Adrenal gland (tissue), 9 donors: ENCODE measurements at regions not wholly inside any gene's neighbourhood (a gene's known extent, or its start where the extent isn't known, plus 50 kb on each side); places are given as distances from the start of the nearest gene placed in this dataset.

Experiments used
- DNase-seq, 7 donors: peaks; one replicate each; pipeline ENCODE4 v3.0.0-alpha.2; 2019 to 2020
- H3K27ac ChIP-seq, 5 donors: fragments of 200-600 bp; sonication (generic) in 4 of 5; 1 replicate in 3 of 5; 2 replicates in 2 of 5; pipeline versions ENCODE4 v1.5.1 to v1.8.0; 2016 to 2020; ENCODE audit warnings: mild to moderate bottlenecking in 1 of 5
- H3K27me3 ChIP-seq: fragments of 200-600 bp; 2 replicates; pipeline ENCODE4 v1.8.0; 2021
- H3K36me3 ChIP-seq, 2 donors: fragments of 200-600 bp; replicated peaks in 1 of 2; 1 replicate in 1 of 2; 2 replicates in 1 of 2; pipeline versions ENCODE4 v1.5.1 to v1.8.0; 2018 to 2022
- H3K4me1 ChIP-seq, 2 donors: fragments of 200-600 bp; replicated peaks in 1 of 2; 1 replicate in 1 of 2; 2 replicates in 1 of 2; pipeline versions ENCODE4 v1.5.1 to v1.8.0; 2018 to 2021
- H3K4me3 ChIP-seq, 4 donors: fragments of 200-600 bp; sonication (generic) in 3 of 4; one replicate each; pipeline ENCODE4 v1.5.1; 2016 to 2018
- H3K9me3 ChIP-seq, 3 donors: fragments of 200-600 bp; sonication (generic) in 1 of 3; replicated peaks in 1 of 3; 1 replicate in 2 of 3; 2 replicates in 1 of 3; pipeline versions ENCODE4 v1.5.1 to v1.8.0; 2016 to 2021
- POLR2A ChIP-seq, 2 donors: fragments of 450-650 bp; IDR thresholded peaks; one replicate each; pipeline ENCODE4 v1.6.1; 2017; ENCODE audit warnings: antibody characterized with exemption in 2 of 2, mild to moderate bottlenecking in 2 of 2, moderate library complexity in 1 of 2
- WGBS, 4 donors: extraction: QIAGEN DNeasy Blood & Tissue Kit in 2 of 4; methylation state at CpG; one replicate each; pipeline versions ENCODE4 v1.1.5 to v1.1.7; 2013 to 2017; 5-methylcytosine and 5-hydroxymethylcytosine counted together
- intact Hi-C, 2 donors: fragments of 100-400 bp; cut with DNase I; formaldehyde crosslinking; loops; one replicate each; pipeline versions ENCODE4 v1.14.1 to v1.15.0; 2022 to 2023
- TF ChIP-seq, protein P1 (sequence below), 6 experiments: fragments of 450-650 bp in 4 of 6; fragments of 200-600 bp in 2 of 6; sonication (generic) in 1 of 6; IDR thresholded peaks; 1 replicate in 5 of 6; 2 replicates in 1 of 6; pipeline versions ENCODE4 v1.5.1 to v1.8.0; 2016 to 2021; ENCODE audit warnings: antibody characterized with exemption in 6 of 6, mild to moderate bottlenecking in 2 of 6, moderate library complexity in 1 of 6
- donor health status: healthy with polysubstance abuse.
- donor health status: Bipolar disorder and iron deficiency.
- donor health status: DM: yes; HTN: yes; CAD: no.
- donor health status: DM: no; HTN: no; CAD: no.
- donor health status: DM: no; HTN: no; CAD: no.

DNA sequence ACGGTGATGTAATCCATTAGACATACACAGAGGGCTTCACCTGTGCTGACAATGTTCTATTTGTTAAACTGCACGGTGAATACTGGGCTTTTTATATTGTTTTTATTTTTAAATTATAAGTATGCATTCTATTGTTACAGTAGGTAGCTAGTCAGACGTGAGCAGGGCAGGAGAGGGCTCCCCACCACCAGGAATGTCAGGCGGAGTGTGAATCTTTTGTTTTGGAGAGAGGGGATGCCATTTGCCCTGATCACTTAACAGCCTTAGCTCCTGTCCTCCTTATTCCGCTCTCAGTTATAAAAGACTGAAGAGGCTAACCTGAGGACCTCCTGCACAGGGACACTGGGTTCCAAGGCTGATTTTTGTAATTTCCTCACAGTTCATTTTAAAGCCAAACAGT lies 151.6 kb upstream of the TAPT1 start:
- WGBS, 4 donors = 83 to 91% (median 87%) methylated on average over 5 of the region's 5 CpGs
- TF ChIP-seq, protein P1, sequence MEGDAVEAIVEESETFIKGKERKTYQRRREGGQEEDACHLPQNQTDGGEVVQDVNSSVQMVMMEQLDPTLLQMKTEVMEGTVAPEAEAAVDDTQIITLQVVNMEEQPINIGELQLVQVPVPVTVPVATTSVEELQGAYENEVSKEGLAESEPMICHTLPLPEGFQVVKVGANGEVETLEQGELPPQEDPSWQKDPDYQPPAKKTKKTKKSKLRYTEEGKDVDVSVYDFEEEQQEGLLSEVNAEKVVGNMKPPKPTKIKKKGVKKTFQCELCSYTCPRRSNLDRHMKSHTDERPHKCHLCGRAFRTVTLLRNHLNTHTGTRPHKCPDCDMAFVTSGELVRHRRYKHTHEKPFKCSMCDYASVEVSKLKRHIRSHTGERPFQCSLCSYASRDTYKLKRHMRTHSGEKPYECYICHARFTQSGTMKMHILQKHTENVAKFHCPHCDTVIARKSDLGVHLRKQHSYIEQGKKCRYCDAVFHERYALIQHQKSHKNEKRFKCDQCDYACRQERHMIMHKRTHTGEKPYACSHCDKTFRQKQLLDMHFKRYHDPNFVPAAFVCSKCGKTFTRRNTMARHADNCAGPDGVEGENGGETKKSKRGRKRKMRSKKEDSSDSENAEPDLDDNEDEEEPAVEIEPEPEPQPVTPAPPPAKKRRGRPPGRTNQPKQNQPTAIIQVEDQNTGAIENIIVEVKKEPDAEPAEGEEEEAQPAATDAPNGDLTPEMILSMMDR (IDR thresholded peaks at IDR 0.05) = no peak
- TF ChIP-seq POLR2A (IDR thresholded peaks at IDR 0.05) = no peak
- no peak overlapping the region for H3K27ac ChIP-seq
- DNase-seq = no peak
- H3K4me3 ChIP-seq = no peak overlapping the region
- no peaks in the 10 kb centered on the region for H3K36me3 ChIP-seq
- intact Hi-C loops = no loop called here
- H3K9me3 ChIP-seq = no peaks in the 10 kb centered on the region
- no peaks in the 10 kb centered on the region for H3K4me1 ChIP-seq
- H3K27me3 ChIP-seq = no peaks in the 10 kb centered on the region

- TF ChIP-seq, protein P1 (IDR thresholded peaks at IDR 0.05) = no peak
- TF ChIP-seq POLR2A (IDR thresholded peaks at IDR 0.05) = no peak
- 68 to 76% (median 71%) methylated on average over 4 to 5 of the region's 5 CpGs for WGBS, 4 donors
- Histone ChIP-seq H3K36me3 (no peaks in the 10 kb centered on the region), H3K9me3 (no peaks in the 10 kb centered on the region), H3K4me3 (no peak overlapping the region), H3K27me3 (no peaks in the 10 kb centered on the region), H3K27ac (no peak overlapping the region), H3K4me1 (no peaks in the 10 kb centered on the region)
- DNase-seq = no peak
- intact Hi-C loops = no loop called here
Observed at GRCh38 chr4:16365036-16365569, 138.8 kb upstream of the TAPT1 start.

DNA sequence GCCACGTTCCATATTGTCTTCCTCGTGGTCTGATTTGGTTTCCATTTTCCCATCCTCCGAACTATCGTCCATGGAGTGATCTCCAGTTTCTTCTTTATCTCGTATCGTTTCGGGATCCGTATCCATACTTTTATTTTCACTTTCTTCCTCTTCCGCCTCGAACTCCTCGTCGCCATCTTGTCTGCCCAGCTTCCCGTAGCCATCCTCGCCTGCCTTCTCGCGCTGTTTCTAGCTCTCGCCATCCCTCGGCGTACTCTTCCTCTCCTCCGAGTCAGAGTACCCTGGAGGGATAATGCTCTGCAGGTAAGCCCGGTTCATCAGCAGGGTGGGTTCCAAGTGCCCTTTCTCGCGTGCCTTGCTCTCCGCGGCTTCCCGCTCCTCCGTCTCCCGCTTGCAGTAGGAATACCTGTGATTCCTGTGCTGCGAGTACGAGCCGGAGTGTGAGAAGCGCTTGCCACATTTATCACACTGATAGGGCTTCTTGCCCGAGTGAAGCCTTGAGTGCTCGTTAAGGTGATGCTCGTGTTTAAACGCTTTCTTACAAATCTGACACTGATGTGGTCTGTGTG lies 134.5 kb upstream of the TAPT1 start:
- H3K36me3 ChIP-seq = no peaks in the 10 kb centered on the region
- H3K4me3 ChIP-seq = no peak overlapping the region
- intact Hi-C loops = no loop called here
- 93 to 95% (median 94%) methylated on average over 36 of the region's 36 CpGs for WGBS, 4 donors
- TF ChIP-seq, protein P1 (IDR thresholded peaks at IDR 0.05) = no peak
- no peak for TF ChIP-seq POLR2A (IDR thresholded peaks at IDR 0.05)
- no peaks in the 10 kb centered on the region for H3K4me1 ChIP-seq
- H3K27me3 ChIP-seq = no peaks in the 10 kb centered on the region
- no peak overlapping the region for H3K27ac ChIP-seq
- no peaks in the 10 kb centered on the region for H3K9me3 ChIP-seq
- DNase-seq = no peak

DNA sequence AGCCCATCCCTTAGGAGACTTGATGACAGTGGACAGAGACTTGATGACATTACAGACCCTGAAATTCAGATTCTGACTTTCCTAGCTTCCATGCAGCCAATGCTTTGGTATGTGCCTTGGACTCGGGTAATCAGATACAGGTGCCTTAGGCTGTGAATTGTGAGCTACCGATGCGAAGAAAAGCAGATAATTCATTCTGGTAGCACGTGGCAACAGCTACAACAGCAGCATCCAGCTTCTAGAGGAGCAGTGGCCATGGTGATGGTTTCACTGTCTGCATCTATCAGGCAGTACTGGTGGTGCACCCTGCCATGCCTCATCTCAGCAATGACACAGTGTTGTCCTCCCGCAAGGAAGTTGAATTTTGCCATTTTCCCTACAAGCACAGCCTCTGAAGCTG lies 126.9 kb upstream of the TAPT1 start:
- 68 to 94% (median 70%) methylated on average over 5 of the region's 5 CpGs for WGBS, 4 donors
- Histone ChIP-seq H3K36me3 (no peaks in the 10 kb centered on the region), H3K27me3 (no peaks in the 10 kb centered on the region), H3K9me3 (no peaks in the 10 kb centered on the region), H3K4me3 (no peak overlapping the region), H3K27ac (no peak overlapping the region), H3K4me1 (no peaks in the 10 kb centered on the region)
- no peak for DNase-seq
- intact Hi-C loops = no loop called here
- TF ChIP-seq POLR2A (IDR thresholded peaks at IDR 0.05) = no peak
- TF ChIP-seq, protein P1 (IDR thresholded peaks at IDR 0.05) = no peak
